Peyer's patch (tissue), 4 donors: ENCODE measurements at regions not wholly inside any gene's neighbourhood (a gene's known extent, or its start where the extent isn't known, plus 50 kb on each side); places are given as distances from the start of the nearest gene placed in this dataset.

Experiments
- DNase-seq, 3 donors: peaks; one replicate each; pipeline ENCODE4 v3.0.0-alpha.2; 2017 to 2019
- H3K27ac ChIP-seq, 4 donors: fragments of 200-600 bp; sonication (generic); one replicate each; pipeline ENCODE4 v1.5.1; 2016 to 2019
- H3K27me3 ChIP-seq, 2 donors: fragments of 200-600 bp; sonication (generic); one replicate each; pipeline ENCODE4 v1.5.1; 2019
- H3K36me3 ChIP-seq, 3 donors: fragments of 200-600 bp; sonication (generic); one replicate each; pipeline ENCODE4 v1.5.1; 2016 to 2019
- H3K4me1 ChIP-seq, 4 donors: fragments of 200-600 bp; sonication (generic); one replicate each; pipeline ENCODE4 v1.5.1; 2016 to 2019
- H3K4me3 ChIP-seq, 4 donors: fragments of 200-600 bp; sonication (generic); 1 replicate in 3 of 4; 2 replicates in 1 of 4; pipeline ENCODE4 v1.5.1; 2016 to 2019; ENCODE audit warnings: mild to moderate bottlenecking in 1 of 4
- H3K9me3 ChIP-seq, 4 donors: fragments of 200-600 bp; sonication (generic); one replicate each; pipeline ENCODE4 v1.5.1; 2016 to 2019; ENCODE audit warnings: mild to moderate bottlenecking in 1 of 4
- POLR2A ChIP-seq, 2 donors: fragments of 450-650 bp; IDR thresholded peaks; one replicate each; pipeline ENCODE4 v1.5.1; 2017; ENCODE audit warnings: antibody characterized with exemption in 2 of 2, mild to moderate bottlenecking in 2 of 2, moderate library complexity in 2 of 2
- TF ChIP-seq, protein P1 (sequence below), 6 experiments: fragments of 450-650 bp in 4 of 6; fragments of 200-600 bp in 2 of 6; sonication (generic) in 1 of 6; IDR thresholded peaks; one replicate each; pipeline ENCODE4 v1.5.1; 2017 to 2019; ENCODE audit warnings: antibody characterized with exemption in 6 of 6, mild to moderate bottlenecking in 3 of 6, moderate library complexity in 1 of 6

GRCh38 chr21:36608041-36608896 is 90.6 kb upstream of the SIM2 start:
- H3K9me3 ChIP-seq = no peaks in the 10 kb centered on the region
- no peaks in the 10 kb centered on the region for H3K4me1 ChIP-seq
- TF ChIP-seq, protein P1, sequence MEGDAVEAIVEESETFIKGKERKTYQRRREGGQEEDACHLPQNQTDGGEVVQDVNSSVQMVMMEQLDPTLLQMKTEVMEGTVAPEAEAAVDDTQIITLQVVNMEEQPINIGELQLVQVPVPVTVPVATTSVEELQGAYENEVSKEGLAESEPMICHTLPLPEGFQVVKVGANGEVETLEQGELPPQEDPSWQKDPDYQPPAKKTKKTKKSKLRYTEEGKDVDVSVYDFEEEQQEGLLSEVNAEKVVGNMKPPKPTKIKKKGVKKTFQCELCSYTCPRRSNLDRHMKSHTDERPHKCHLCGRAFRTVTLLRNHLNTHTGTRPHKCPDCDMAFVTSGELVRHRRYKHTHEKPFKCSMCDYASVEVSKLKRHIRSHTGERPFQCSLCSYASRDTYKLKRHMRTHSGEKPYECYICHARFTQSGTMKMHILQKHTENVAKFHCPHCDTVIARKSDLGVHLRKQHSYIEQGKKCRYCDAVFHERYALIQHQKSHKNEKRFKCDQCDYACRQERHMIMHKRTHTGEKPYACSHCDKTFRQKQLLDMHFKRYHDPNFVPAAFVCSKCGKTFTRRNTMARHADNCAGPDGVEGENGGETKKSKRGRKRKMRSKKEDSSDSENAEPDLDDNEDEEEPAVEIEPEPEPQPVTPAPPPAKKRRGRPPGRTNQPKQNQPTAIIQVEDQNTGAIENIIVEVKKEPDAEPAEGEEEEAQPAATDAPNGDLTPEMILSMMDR (IDR thresholded peaks at IDR 0.05) = no peak
- no peak for TF ChIP-seq POLR2A (IDR thresholded peaks at IDR 0.05)
- no peak overlapping the region for H3K4me3 ChIP-seq
- no peak for DNase-seq
- H3K36me3 ChIP-seq = no peaks in the 10 kb centered on the region
- H3K27ac ChIP-seq = no peak overlapping the region
- H3K27me3 ChIP-seq = no peaks in the 10 kb centered on the region

GRCh38 chr21:36608897-36609225 is 90.1 kb upstream of the SIM2 start:
- Histone ChIP-seq H3K27me3 (no peaks in the 10 kb centered on the region), H3K4me3 (no peak overlapping the region), H3K9me3 (no peaks in the 10 kb centered on the region), H3K27ac (no peak overlapping the region), H3K36me3 (no peaks in the 10 kb centered on the region), H3K4me1 (no peaks in the 10 kb centered on the region)
- TF ChIP-seq, protein P1 (IDR thresholded peaks at IDR 0.05) = no peak
- no peak for TF ChIP-seq POLR2A (IDR thresholded peaks at IDR 0.05)
- DNase-seq = no peak

DNA sequence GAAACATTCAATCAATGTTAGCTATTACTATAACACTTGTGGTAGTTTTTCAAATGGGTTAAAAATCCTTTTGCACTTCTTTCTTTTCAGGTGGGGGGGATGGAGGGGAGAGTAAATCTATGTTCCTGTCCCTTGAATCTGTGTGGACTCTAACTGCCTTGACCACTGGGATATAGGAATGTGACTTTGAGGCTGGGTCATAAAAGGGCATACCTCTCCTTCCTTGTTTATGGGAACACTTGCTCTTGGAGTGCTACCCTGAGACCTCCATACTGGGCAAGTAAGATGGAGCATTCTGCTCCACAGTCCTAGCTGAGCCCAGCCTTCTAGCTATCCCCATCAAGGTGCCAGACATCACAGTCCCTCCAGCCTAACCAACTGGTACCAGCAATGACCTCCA is 89.3 kb upstream of the SIM2 start:
- Histone ChIP-seq H3K4me1 (no peaks in the 10 kb centered on the region), H3K36me3 (no peaks in the 10 kb centered on the region), H3K9me3 (no peaks in the 10 kb centered on the region), H3K4me3 (no peak overlapping the region), H3K27me3 (no peaks in the 10 kb centered on the region), H3K27ac (no peak overlapping the region)
- no peak for TF ChIP-seq POLR2A (IDR thresholded peaks at IDR 0.05)
- TF ChIP-seq, protein P1 (IDR thresholded peaks at IDR 0.05) = no peak
- DNase-seq = no peak

DNA sequence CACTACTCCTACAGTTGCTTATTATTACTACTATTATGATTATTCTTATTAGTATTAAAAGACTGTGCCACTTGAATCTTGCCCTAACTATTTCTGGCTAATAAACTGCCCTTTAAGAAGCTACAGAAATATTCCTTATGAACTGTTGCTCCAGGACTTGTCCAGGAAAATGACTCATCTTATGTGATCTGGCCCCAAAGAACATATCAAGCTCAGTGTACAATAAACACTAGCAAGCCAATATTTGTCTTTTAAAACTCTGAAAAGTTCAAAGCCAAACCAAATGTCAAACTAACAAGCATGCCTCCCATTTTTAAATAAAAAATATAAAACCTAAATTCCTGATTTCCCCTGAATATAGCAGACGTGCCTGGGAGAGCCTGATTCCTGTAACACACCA is 88.7 kb upstream of the SIM2 start:
- Histone ChIP-seq H3K27ac (no peak overlapping the region), H3K36me3 (no peaks in the 10 kb centered on the region), H3K4me3 (no peak overlapping the region), H3K9me3 (no peaks in the 10 kb centered on the region), H3K4me1 (no peaks in the 10 kb centered on the region), H3K27me3 (no peaks in the 10 kb centered on the region)
- no peak for DNase-seq
- TF ChIP-seq, protein P1 (IDR thresholded peaks at IDR 0.05) = no peak
- no peak for TF ChIP-seq POLR2A (IDR thresholded peaks at IDR 0.05)

GRCh38 chr21:36610935-36611334 is 88.0 kb upstream of the SIM2 start:
- TF ChIP-seq, protein P1 (IDR thresholded peaks at IDR 0.05) = no peak
- no peak for TF ChIP-seq POLR2A (IDR thresholded peaks at IDR 0.05)
- H3K27me3 ChIP-seq = no peaks in the 10 kb centered on the region

More at GRCh38 chr21:36610935-36611334, 88.0 kb upstream of the SIM2 start:
- Histone ChIP-seq H3K27ac (no peak overlapping the region), H3K4me3 (no peak overlapping the region), H3K4me1 (no peaks in the 10 kb centered on the region), H3K36me3 (no peaks in the 10 kb centered on the region), H3K9me3 (no peaks in the 10 kb centered on the region)
- no peak for DNase-seq
